Endothelial cell of hepatic sinusoid (primary cell): ENCODE measurements at regions not wholly inside any gene's neighbourhood (a gene's known extent, or its start where the extent isn't known, plus 50 kb on each side); places are given as distances from the start of the nearest gene placed in this dataset.

Experiments
- in situ Hi-C: cut with HindIII; loops from 2 replicates; pipeline ENCODE4 v1.10.0; 2017; ENCODE audit warnings: low sequenced_read_pairs

- in situ Hi-C loops, result no loop called here
Measured at GRCh38 chr3:153714588-153715290, 406.5 kb upstream of the ARHGEF26 start.

GRCh38 chr3:153722157-153722556 lies 399.0 kb upstream of the ARHGEF26 start:
- in situ Hi-C loops, result no loop called here

GRCh38 chr3:153731071-153731470 lies 390.1 kb upstream of the ARHGEF26 start:
- in situ Hi-C loops, result no loop called here

- in situ Hi-C loops, result loop anchor here (5.0 kb wide), 1 partner anchor 38 kb away; no protein-coding TSS in a partner anchor
Measured at GRCh38 chr3:153734777-153735551, 386.2 kb upstream of the ARHGEF26 start.

GRCh38 chr3:153740109-153740508 lies 381.1 kb upstream of the ARHGEF26 start:
- in situ Hi-C loops, result no loop called here

GRCh38 chr3:153744889-153745288 lies 376.3 kb upstream of the ARHGEF26 start:
- in situ Hi-C loops, result no loop called here

GRCh38 chr3:153746211-153746610 lies 375.0 kb upstream of the ARHGEF26 start:
- in situ Hi-C loops, result no loop called here

- in situ Hi-C loops, result no loop called here
Measured at GRCh38 chr3:153749070-153749610, 372.1 kb upstream of the ARHGEF26 start.

- in situ Hi-C loops, result no loop called here
Measured at GRCh38 chr3:153752405-153753027, 368.7 kb upstream of the ARHGEF26 start.

- in situ Hi-C loops, result no loop called here
Measured at GRCh38 chr3:153753035-153753434, 368.2 kb upstream of the ARHGEF26 start.

GRCh38 chr3:153756816-153757215 lies 364.4 kb upstream of the ARHGEF26 start:
- in situ Hi-C loops, result no loop called here

- in situ Hi-C loops, result no loop called here
Measured at GRCh38 chr3:153757839-153758238, 363.4 kb upstream of the ARHGEF26 start.

GRCh38 chr3:153760948-153761347 lies 360.2 kb upstream of the ARHGEF26 start:
- in situ Hi-C loops, result no loop called here

GRCh38 chr3:153762411-153763235 lies 358.6 kb upstream of the ARHGEF26 start:
- in situ Hi-C loops, result no loop called here

GRCh38 chr3:153767601-153768560 lies 353.3 kb upstream of the ARHGEF26 start:
- in situ Hi-C loops, result no loop called here

- in situ Hi-C loops, result no loop called here
Measured at GRCh38 chr3:153768561-153769469, 352.4 kb upstream of the ARHGEF26 start.

GRCh38 chr3:153783106-153783505 lies 338.1 kb upstream of the ARHGEF26 start:
- in situ Hi-C loops, result loop anchor here (25.0 kb wide), 1 partner anchor 771 kb away; no protein-coding TSS in a partner anchor

GRCh38 chr3:153783741-153784480 lies 337.3 kb upstream of the ARHGEF26 start:
- in situ Hi-C loops, result loop anchor here (25.0 kb wide), 1 partner anchor 772 kb away; no protein-coding TSS in a partner anchor
